WTC11 (cell line): ENCODE measurements at regions not wholly inside any gene's neighbourhood (a gene's known extent, or its start where the extent isn't known, plus 50 kb on each side); places are given as distances from the start of the nearest gene placed in this dataset.

Source experiments
- ATAC-seq: fragments of 200-7000 bp; cut with Tn5 transposase; 2 replicates; pipeline ENCODE4 v1.10.0; 2021; ENCODE audit warnings: mild to moderate bottlenecking, moderate library complexity
- CTCF ChIA-PET: fragments of 300-600 bp; sonication (Branson Sonifier 250); formaldehyde crosslinking; loops from one replicate; lab custom pipeline; 2021; ENCODE audit warnings: antibody characterized with exemption; lab: Charles Lee
- POLR2A ChIA-PET: fragments of 350-600 bp; sonication (Branson Sonifier 250); formaldehyde crosslinking; loops from one replicate; lab custom pipeline; 2021; ENCODE audit warnings: antibody characterized with exemption; lab: Charles Lee
- DNase-seq: peaks from one replicate; pipeline ENCODE4 v3.0.0; 2021; ENCODE audit warnings: low spot score
- H3K27ac Mint-ChIP-seq: 2 replicates; pipeline ENCODE4 v1.8.0; 2021; ENCODE audit warnings: mixed read lengths
- H3K27me3 Mint-ChIP-seq: 2 replicates; pipeline ENCODE4 v1.8.0; 2021; ENCODE audit warnings: low read depth, mild to moderate bottlenecking, moderate library complexity, mixed read lengths
- H3K36me3 Mint-ChIP-seq: 2 replicates; pipeline ENCODE4 v1.8.0; 2021; ENCODE audit warnings: mixed read lengths
- H3K4me1 Mint-ChIP-seq: 2 replicates; pipeline ENCODE4 v1.8.0; 2022; ENCODE audit warnings: mixed read lengths
- H3K4me3 Mint-ChIP-seq: 2 replicates; pipeline ENCODE4 v1.8.0; 2021; ENCODE audit warnings: mild to moderate bottlenecking, moderate library complexity, mixed read lengths
- H3K9me3 Mint-ChIP-seq: 2 replicates; pipeline ENCODE4 v1.8.0; 2021; ENCODE audit warnings: mixed read lengths
- ELF4 ChIP-seq: sonication (generic); formaldehyde crosslinking; IDR thresholded peaks from 2 replicates; pipeline ENCODE4 v1.8.1; 2022; ENCODE audit warnings: low read depth, mild to moderate bottlenecking, moderate library complexity, missing genetic modification reagents
- FOXK1 ChIP-seq: sonication (generic); formaldehyde crosslinking; IDR thresholded peaks from 2 replicates; pipeline ENCODE4 v1.8.0; 2022; ENCODE audit warnings: mild to moderate bottlenecking, moderate library complexity, missing genetic modification reagents
- GRHL2 ChIP-seq: fragments of 250-450 bp; sonication (Bioruptor Pico); IDR thresholded peaks from 2 replicates; pipeline ENCODE4 v1.8.0; 2022; ENCODE audit warnings: mild to moderate bottlenecking, moderate library complexity; ENCODE audit not compliant: insufficient replicate concordance, severe bottlenecking
- GTF2I ChIP-seq: fragments of 250-450 bp; sonication (Bioruptor Pico); conservative IDR thresholded peaks from 2 replicates; pipeline ENCODE4 v1.4.0; 2021; ENCODE audit warnings: mild to moderate bottlenecking
- JAZF1 ChIP-seq: fragments of 250-450 bp; sonication (Bioruptor Pico); IDR thresholded peaks from 2 replicates; pipeline ENCODE4 v1.9.0; 2021; ENCODE audit warnings: moderate library complexity, mild to moderate bottlenecking, inconsistent platforms
- KAT7 ChIP-seq: sonication (generic); formaldehyde crosslinking; IDR thresholded peaks from 2 replicates; pipeline ENCODE4 v1.8.1; 2023; ENCODE audit warnings: missing genetic modification reagents, mild to moderate bottlenecking, borderline replicate concordance
- NR1H2 ChIP-seq: sonication (generic); formaldehyde crosslinking; IDR thresholded peaks from 2 replicates; pipeline ENCODE4 v1.9.0; 2021; ENCODE audit warnings: mild to moderate bottlenecking, moderate library complexity, missing genetic modification reagents
- NR2C2 ChIP-seq: sonication (generic); formaldehyde crosslinking; IDR thresholded peaks from 2 replicates; pipeline ENCODE4 v1.8.0; 2022; ENCODE audit warnings: mild to moderate bottlenecking, missing genetic modification reagents
- SMAD4 ChIP-seq: sonication (generic); formaldehyde crosslinking; IDR thresholded peaks from 2 replicates; pipeline ENCODE4 v1.8.0; 2022; ENCODE audit warnings: mild to moderate bottlenecking, missing genetic modification reagents
- TCF7 ChIP-seq: sonication (generic); formaldehyde crosslinking; IDR thresholded peaks from 2 replicates; pipeline ENCODE4 v1.8.0; 2022; ENCODE audit warnings: mild to moderate bottlenecking, low read depth, missing genetic modification reagents, moderate library complexity
- ZNF317 ChIP-seq: sonication (generic); formaldehyde crosslinking; IDR thresholded peaks from 2 replicates; pipeline ENCODE4 v1.8.1; 2023; ENCODE audit warnings: low read depth, mild to moderate bottlenecking, moderate library complexity, missing genetic modification reagents, borderline replicate concordance
- TF ChIP-seq, protein P1 (sequence below): sonication (generic); formaldehyde crosslinking; IDR thresholded peaks from 2 replicates; pipeline ENCODE4 v1.8.1; 2022; ENCODE audit warnings: missing genetic modification reagents, borderline replicate concordance
- TF ChIP-seq, protein P2 (sequence below): fragments of 250-450 bp; sonication (Bioruptor Pico); conservative IDR thresholded peaks from 2 replicates; pipeline ENCODE4 v1.9.0; 2021; ENCODE audit warnings: mild to moderate bottlenecking
- TF ChIP-seq, protein P3 (sequence below): sonication (generic); formaldehyde crosslinking; conservative IDR thresholded peaks from 2 replicates; pipeline ENCODE4 v1.8.1; 2022; ENCODE audit warnings: mild to moderate bottlenecking, missing genetic modification reagents
- TF ChIP-seq, protein P4 (sequence below): sonication (generic); formaldehyde crosslinking; IDR thresholded peaks from 2 replicates; pipeline ENCODE4 v1.8.1; 2023; ENCODE audit warnings: mild to moderate bottlenecking, moderate library complexity, missing genetic modification reagents
- TF ChIP-seq, protein P5 (sequence below): sonication (generic); formaldehyde crosslinking; IDR thresholded peaks from 2 replicates; pipeline ENCODE4 v1.8.1; 2023; ENCODE audit warnings: mild to moderate bottlenecking, missing genetic modification reagents, moderate library complexity
- TF ChIP-seq, protein P6 (sequence below): sonication (generic); formaldehyde crosslinking; IDR thresholded peaks from 2 replicates; pipeline ENCODE4 v1.8.0; 2022; ENCODE audit warnings: mild to moderate bottlenecking, missing genetic modification reagents
- TF ChIP-seq, protein P7 (sequence below): sonication (generic); formaldehyde crosslinking; IDR thresholded peaks from 2 replicates; pipeline ENCODE4 v1.8.1; 2022; ENCODE audit warnings: low read depth, mild to moderate bottlenecking, moderate library complexity, missing genetic modification reagents, borderline replicate concordance

DNA sequence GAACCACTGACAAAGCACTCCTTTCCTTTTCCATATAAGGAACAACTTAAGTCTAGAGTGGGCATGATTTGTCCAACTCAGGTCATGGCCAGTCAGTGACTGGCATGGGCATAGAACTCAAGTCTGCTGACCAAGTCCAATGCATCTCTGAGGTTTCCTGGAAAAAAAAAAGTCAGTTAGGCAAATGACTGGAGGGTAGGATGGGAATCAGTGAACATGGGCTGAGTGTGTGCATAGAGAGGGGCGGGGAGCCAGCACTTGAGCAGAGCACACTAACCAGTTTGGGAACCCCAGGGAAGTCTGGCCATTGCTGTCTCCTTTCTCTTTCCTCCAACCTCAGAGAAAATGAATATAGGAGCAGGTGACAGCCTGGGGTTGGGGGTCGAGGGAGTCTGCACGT lies 53.6 kb upstream of the FMOD start:
- peaks cover 3% of the 10 kb centered on the region; the same call in 1 of the 2 replicates for H3K27me3 Mint-ChIP-seq
- no peaks in the 10 kb centered on the region for H3K9me3 Mint-ChIP-seq
- H3K4me3 Mint-ChIP-seq, result no peak overlapping the region
- DNase-seq, result no peak
- ChIA-PET CTCF (no interaction called here), POLR2A (no interaction called here)
- no peak overlapping the region for H3K27ac Mint-ChIP-seq
- peaks cover 16% of the 10 kb centered on the region for H3K4me1 Mint-ChIP-seq
- no peak for ATAC-seq
- H3K36me3 Mint-ChIP-seq, result no peaks in the 10 kb centered on the region
- TF ChIP-seq, protein P1, sequence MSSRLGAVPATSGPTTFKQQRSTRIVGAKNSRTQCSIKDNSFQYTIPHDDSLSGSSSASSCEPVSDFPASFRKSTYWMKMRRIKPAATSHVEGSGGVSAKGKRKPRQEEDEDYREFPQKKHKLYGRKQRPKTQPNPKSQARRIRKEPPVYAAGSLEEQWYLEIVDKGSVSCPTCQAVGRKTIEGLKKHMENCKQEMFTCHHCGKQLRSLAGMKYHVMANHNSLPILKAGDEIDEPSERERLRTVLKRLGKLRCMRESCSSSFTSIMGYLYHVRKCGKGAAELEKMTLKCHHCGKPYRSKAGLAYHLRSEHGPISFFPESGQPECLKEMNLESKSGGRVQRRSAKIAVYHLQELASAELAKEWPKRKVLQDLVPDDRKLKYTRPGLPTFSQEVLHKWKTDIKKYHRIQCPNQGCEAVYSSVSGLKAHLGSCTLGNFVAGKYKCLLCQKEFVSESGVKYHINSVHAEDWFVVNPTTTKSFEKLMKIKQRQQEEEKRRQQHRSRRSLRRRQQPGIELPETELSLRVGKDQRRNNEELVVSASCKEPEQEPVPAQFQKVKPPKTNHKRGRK (CRISPR knock-in tag), result no peak
- TF ChIP-seq KAT7 (no peak), TCF7 (CRISPR knock-in tag) (no peak), ELF4 (CRISPR knock-in tag) (no peak), JAZF1 (CRISPR knock-in tag) (no peak), GTF2I (no peak), GRHL2 (no peak), ZNF317 (CRISPR knock-in tag) (no peak), FOXK1 (CRISPR knock-in tag) (no peak), NR1H2 (CRISPR knock-in tag) (no peak), NR2C2 (CRISPR knock-in tag) (no peak), SMAD4 (CRISPR knock-in tag) (no peak)
- TF ChIP-seq, protein P2, sequence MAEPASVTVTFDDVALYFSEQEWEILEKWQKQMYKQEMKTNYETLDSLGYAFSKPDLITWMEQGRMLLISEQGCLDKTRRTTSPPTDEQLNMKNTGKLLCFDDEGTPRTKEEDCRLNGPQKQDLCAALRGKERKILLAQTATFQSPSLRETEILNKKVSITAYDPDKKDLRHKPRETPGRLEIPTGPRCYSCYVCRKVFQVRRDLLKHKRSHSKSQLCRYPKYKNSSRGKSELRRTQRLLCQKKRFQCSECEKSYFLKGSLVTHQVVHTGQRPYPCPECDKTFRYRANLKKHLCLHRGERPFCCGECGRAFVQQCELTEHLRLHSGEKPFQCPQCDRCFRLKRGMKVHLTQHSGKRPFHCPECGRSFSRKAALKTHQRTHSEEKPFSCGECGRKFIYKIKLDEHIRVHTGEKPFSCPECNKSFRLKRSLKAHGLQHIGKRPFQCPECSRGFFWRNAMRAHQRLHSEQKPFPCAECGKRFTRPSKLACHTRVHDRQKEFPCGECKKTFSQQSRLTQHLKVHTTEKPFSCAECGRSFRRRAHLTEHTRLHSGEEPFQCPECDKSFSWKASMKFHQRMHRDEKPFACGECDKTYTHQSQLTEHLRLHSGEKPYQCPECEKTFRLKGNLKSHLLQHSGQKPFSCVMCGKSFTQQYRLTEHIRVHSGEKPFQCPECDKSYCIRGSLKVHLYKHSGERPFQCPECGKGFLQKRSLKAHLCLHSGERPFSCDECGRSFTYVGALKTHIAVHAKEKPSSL (CRISPR knock-in tag), result no peak
- TF ChIP-seq, protein P3, sequence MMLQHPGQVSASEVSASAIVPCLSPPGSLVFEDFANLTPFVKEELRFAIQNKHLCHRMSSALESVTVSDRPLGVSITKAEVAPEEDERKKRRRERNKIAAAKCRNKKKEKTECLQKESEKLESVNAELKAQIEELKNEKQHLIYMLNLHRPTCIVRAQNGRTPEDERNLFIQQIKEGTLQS (CRISPR knock-in tag), result no peak
- TF ChIP-seq, protein P4, sequence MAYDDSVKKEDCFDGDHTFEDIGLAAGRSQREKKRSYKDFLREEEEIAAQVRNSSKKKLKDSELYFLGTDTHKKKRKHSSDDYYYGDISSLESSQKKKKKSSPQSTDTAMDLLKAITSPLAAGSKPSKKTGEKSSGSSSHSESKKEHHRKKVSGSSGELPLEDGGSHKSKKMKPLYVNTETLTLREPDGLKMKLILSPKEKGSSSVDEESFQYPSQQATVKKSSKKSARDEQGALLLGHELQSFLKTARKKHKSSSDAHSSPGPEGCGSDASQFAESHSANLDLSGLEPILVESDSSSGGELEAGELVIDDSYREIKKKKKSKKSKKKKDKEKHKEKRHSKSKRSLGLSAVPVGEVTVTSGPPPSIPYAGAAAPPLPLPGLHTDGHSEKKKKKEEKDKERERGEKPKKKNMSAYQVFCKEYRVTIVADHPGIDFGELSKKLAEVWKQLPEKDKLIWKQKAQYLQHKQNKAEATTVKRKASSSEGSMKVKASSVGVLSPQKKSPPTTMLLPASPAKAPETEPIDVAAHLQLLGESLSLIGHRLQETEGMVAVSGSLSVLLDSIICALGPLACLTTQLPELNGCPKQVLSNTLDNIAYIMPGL (CRISPR knock-in tag), result no peak
- TF ChIP-seq, protein P5, sequence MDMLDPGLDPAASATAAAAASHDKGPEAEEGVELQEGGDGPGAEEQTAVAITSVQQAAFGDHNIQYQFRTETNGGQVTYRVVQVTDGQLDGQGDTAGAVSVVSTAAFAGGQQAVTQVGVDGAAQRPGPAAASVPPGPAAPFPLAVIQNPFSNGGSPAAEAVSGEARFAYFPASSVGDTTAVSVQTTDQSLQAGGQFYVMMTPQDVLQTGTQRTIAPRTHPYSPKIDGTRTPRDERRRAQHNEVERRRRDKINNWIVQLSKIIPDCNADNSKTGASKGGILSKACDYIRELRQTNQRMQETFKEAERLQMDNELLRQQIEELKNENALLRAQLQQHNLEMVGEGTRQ, result no peak
- TF ChIP-seq, protein P6, sequence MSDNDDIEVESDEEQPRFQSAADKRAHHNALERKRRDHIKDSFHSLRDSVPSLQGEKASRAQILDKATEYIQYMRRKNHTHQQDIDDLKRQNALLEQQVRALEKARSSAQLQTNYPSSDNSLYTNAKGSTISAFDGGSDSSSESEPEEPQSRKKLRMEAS (CRISPR knock-in tag), result no peak
- TF ChIP-seq, protein P7, sequence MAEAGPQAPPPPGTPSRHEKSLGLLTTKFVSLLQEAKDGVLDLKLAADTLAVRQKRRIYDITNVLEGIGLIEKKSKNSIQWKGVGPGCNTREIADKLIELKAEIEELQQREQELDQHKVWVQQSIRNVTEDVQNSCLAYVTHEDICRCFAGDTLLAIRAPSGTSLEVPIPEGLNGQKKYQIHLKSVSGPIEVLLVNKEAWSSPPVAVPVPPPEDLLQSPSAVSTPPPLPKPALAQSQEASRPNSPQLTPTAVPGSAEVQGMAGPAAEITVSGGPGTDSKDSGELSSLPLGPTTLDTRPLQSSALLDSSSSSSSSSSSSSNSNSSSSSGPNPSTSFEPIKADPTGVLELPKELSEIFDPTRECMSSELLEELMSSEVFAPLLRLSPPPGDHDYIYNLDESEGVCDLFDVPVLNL, result no peak
